HG03442 (cell line): ENCODE measurements at regions not wholly inside any gene's neighbourhood (a gene's known extent, or its start where the extent isn't known, plus 50 kb on each side); places are given as distances from the start of the nearest gene placed in this dataset.

ENCODE experiments used
- ATAC-seq: cut with Tn5 transposase; IDR thresholded peaks from one replicate; pipeline ENCODE4 v1.9.1; 2021; ENCODE audit warnings: mild to moderate bottlenecking, moderate library complexity; ENCODE audit not compliant: unreplicated experiment

DNA sequence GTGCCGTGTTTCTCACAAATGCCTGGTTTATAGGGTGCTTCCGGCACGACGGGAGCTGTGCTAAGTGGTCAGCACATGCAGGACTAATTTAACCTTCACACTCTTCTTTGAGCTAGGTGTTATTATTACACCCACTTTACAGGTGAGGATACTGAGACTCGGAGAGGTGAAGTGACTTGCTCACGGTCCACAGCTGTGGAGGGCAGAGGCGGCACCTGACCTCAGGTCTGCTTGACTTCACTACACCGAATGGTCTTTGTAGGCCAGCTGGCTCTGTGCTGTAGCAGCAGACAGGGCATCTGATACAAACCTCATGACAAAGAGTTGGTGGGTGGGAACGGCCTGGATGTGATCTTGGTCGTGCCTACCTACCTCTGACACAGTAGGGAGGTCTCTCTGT lies 102.0 kb upstream of the BOD1 start:
- no peak for ATAC-seq

DNA sequence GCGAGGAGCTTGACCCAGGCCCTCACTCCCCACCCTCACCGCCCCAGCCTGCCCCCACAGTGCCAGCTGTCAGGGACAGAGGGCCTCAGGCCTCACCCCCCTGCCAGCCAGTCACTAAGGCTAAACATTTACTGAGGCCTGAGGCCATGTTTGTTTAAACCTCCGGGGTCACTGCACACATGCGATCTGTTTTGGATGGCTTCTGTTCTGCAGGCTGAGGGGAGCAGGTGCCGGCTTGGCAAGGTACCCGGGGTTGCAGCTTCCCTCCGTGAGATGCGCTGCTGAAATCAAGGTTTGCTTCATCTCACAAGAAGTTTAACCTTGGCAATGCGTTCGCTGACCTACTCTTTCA lies 103.3 kb upstream of the BOD1 start:
- no peak for ATAC-seq

DNA sequence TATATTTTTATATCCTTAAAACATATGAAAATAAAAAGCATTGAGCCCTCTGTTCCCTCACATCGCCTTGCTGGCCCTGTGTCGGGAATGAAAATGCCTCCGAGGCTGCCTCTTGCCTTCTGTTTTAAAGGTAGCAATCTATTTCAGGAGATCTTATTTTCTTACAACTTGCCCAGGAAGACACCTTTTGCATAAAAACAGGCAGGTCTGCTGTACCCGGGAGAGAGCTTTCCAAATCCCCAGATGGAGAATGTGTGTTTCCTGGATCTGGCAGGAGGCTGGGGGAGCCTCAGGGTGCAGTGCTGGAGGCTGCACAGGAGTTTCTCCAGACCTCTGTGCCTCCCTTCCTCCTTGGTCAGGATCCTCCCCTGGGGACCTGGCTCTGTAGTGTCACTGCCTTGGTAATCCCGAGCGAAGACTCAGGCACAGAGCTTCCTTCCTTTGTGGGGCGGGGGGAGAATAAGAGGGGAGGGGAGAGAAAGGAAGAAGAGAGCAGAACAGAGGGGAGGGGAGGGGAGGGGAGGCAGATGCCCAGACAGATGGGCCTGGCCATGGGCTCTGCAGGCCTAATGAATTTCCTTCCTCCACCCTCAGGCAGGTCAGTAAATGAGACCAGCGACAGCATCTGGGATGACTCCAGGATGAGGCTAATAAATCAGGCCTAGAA lies 104.0 kb upstream of the BOD1 start:
- ATAC-seq = no peak

GRCh38 chr5:173720953-173721600 lies 104.6 kb upstream of the BOD1 start:
- ATAC-seq = no peak

DNA sequence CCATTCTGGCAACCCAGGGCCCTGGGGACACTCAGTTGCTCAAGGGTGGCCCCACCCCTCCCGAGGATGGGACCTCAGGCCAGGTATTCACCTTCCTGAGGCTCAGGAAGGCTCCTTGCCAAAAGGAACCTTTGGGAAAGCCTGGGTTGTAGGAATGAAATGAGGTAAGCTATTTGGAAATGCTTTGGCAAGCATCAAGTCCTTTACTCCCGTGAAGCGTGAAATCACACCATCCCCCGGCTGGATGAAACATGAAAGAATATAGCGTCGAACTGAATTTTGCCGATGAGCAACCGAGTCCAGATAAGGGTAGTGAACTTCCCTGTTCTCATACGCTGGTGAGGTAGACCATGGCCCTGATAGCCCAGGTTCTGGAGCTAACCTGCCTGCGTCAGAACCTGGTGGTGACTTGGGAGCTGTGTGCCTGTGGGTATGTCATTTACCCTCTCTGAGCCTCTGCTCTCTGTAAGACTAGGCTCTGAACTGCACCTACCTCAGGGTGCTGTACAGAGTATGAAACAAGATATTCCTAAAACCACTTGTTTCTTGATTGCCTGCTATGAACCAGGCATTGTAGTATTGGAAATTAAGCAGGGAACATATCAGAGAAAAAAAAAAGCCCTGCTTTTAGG lies 105.3 kb upstream of the BOD1 start:
- ATAC-seq = no peak

GRCh38 chr5:173726846-173727557 lies 110.6 kb upstream of the BOD1 start:
- no peak for ATAC-seq

DNA sequence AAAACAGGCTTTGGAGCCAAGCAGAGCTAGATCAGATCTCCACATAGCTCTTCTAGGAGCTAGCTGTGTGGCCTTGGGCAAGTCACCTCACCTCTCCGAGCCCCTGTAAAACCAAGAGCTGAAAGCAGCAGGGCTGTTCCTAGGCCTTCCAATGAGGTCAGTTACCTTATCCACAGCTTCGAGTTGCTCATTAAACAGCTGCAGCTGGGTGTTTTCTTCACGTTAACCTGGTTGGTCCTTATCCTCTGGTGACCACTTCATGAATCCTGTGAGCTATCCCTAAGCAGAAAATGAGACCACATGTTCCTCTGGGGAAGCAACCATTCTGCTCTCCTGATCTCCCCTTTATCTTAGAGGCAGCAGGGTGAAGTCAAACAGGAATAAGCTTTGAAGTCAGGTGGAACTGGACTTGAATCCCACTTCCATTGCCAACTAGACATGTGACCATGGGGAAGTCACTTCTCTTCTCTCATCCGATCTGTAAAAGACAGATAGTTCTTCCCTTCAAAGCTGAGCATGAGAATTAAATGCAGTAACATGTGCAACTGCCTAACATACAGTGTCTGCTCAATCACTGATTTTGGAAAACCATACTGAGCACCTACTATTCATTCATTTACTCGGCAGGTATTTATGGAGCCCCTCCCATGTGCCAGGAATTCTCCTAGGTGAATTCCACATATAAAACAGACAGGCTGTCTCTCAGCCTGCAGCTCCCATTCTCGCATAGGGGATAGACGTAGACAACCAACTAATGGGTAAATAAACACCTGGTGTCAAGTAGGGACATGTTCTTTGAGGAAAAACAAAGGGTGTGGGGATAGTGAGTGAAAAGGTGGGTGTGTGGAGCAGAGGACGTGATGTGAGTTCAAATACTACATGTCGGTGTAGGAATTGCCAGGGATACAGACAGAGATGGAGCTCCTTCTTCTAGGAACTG lies 111.7 kb upstream of the BOD1 start:
- ATAC-seq = no peak

- ATAC-seq = no peak
These were observed 112.8 kb upstream of the BOD1 start for GRCh38 chr5:173729079-173729765.

DNA sequence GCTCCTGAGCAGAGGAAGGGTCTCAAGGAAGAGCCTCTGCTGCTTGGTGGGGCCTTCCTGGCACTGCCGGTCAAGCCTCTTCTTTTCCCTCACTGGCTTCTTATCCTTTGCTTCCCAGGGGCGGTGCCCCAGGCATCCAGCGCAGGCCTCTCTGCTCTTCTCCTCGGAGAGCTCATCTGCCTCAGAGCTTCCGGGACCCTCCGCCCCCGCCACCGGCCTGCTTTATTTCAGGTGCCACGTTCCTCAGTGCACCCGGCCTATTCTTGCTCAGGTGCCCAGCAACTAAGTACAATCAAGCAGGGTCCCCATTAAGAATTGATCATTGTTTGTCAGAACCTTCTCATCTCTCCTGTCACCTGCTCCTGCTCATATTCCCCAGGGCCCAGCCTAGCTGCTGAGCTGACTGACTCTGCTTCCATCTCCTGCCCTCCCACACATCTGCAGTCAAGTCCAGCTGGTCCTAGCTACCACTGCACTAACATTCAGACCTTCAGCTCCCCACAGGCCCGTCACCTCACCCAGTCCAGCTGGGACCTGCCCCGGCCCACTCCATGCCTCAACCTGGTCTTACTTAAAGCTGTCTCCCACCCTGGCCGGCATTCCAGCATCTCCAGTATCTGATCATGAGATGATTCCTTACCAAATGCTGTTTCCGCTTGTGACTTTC lies 114.3 kb upstream of the BOD1 start:
- ATAC-seq = no peak

DNA sequence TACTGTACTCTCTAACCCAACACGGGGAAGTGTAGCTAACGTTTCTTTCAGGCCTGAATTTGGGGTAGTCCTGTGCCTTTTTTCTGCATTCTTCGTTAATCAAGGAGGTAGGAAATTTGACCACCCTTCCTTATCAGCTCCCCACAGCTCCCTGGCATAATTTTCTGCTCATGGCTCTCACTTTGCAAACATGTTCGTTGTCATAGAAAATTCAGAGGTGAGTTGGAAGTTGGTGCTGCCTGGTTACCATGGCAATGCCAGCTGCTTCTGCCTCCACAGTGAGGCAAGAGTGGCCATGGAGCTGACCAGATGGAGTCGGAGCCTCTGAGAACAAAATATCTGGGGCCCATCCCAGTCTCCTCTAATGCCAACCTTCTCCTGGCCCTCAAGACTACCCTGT lies 116.6 kb upstream of the BOD1 start:
- ATAC-seq = no peak

- no peak for ATAC-seq
These were observed 117.0 kb upstream of the BOD1 start for GRCh38 chr5:173733425-173733824.

DNA sequence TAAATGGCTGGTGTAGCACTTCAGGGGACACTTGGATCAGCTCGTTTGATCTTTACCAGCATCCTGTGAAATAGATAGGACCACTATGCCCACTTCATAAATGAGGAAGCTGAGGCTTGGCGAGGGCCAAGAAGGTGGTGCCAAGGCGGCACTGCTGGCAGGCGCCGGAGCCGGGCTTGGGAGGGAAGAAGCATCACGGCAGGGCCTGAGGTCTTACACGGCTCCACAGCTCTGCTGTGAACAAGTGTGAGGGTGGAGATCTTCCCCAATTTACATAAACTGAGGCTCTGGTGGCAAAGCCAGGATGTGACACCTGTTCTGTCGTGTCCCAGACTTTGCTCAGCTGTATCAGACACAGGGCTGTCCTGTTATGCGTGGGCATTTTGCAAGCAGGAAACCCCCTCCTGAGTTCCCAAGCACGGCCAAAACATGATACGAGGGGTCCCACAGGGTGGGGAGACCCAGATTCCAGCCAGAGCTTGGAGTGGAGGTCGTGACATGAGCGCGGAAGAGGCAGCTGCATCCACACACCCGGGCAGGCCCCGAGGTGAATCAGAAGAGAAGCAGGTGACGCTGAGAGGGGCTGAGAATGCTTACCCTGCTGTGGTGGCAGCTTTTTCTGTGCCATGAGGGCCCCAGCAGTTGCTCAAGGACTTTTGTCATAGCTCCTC lies 117.5 kb upstream of the BOD1 start:
- peak; percentile 57 for ATAC-seq

DNA sequence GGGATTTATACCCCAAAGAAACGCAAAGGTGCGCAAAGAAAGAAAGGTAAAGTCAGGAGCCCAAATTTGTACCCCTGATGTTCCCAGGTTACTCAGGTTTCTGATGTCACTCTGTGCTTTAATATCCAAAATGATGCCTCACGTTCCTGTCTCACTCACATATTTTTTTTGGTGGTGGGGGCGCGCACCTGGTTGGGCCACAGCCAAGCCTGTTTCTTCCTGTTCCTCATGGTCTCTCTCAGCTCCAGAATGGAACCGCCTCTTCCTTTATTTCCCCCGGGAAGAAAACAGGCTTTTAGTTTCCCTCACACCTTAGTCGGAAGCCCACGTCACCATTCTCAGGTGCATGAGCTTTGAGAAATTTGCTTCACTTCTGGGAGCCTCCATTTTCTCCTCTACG lies 118.3 kb upstream of the BOD1 start:
- no peak for ATAC-seq

GRCh38 chr5:173735184-173735583 lies 118.7 kb upstream of the BOD1 start:
- ATAC-seq = no peak

DNA sequence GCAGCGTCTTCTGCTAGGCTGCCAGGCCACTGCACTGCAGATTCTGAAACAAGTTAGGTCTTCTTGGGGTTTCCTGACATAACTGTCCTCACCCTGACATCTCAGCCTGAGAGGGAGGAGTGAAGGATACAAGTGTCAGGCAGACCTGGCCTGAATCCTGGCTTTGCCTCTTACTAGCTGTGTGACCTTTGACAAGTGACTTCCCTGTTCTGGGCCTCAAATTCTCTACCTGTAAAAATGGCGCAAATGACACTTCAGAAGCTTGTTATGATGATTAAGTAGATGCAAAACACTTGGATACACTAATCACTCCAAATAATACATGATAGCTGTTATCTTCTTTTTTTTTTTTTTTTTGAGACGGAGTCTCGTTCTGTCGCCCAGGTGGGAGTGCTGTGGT lies 119.2 kb upstream of the BOD1 start:
- ATAC-seq = no peak

DNA sequence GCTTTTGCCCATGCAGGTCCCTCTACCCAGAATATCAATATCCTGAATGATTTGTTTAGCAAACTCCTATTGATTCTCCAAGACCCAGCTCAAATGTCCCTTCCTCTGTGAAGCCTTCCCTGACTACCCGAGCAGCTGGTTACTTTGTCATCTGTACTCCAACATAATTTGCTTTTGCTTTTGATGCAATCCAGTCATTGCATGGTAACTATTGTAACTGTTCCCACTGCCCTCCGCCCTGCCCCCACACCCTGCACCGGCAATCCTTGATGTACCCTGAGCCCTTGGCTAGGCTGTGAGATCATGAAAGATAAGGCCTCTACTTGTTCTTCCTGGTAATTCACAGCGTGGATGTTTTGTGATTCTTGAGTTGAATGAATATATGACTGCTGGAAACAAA lies 119.9 kb upstream of the BOD1 start:
- no peak for ATAC-seq

GRCh38 chr5:173736923-173737412 lies 120.5 kb upstream of the BOD1 start:
- peak; percentile 77 for ATAC-seq

GRCh38 chr5:173739741-173740140 lies 123.3 kb upstream of the BOD1 start:
- ATAC-seq = no peak

GRCh38 chr5:173740400-173740799 lies 124.0 kb upstream of the BOD1 start:
- no peak for ATAC-seq
